SU-DHL-6 (cell line): ENCODE measurements at regions not wholly inside any gene's neighbourhood (a gene's known extent, or its start where the extent isn't known, plus 50 kb on each side); places are given as distances from the start of the nearest gene placed in this dataset.

Experiments
- H2AFZ ChIP-seq: fragments of 200-600 bp; sonication (generic); 2 replicates; pipeline ENCODE4 v1.6.1; 2014; ENCODE audit warnings: low read depth, mild to moderate bottlenecking, moderate library complexity, mixed read lengths, antibody characterized with exemption, low read length; ENCODE audit not compliant: severe bottlenecking
- H3F3A ChIP-seq: fragments of 200-600 bp; shearing (Covaris generic); 2 replicates; pipeline ENCODE4 v1.6.0; 2016; ENCODE audit warnings: antibody characterized with exemption, mild to moderate bottlenecking; ENCODE audit not compliant: insufficient read depth
- H3K27ac ChIP-seq: fragments of 200-600 bp; sonication (generic); 2 replicates; pipeline ENCODE4 v1.5.1; 2016; ENCODE audit warnings: low read depth, mild to moderate bottlenecking, low read length, moderate library complexity, mixed read lengths
- H3K27me3 ChIP-seq: fragments of 200-600 bp; sonication (generic), shearing (Covaris generic); 2 replicates; pipeline ENCODE4 v1.6.0; 2014; ENCODE audit warnings: mild to moderate bottlenecking, low read length
- H3K36me3 ChIP-seq: fragments of 200-600 bp; sonication (generic); 2 replicates; pipeline ENCODE4 v1.6.1; 2014; ENCODE audit warnings: mild to moderate bottlenecking, low read length, mixed read lengths
- H3K4me2 ChIP-seq: fragments of 300-600, 200-600 bp; shearing (Covaris generic), sonication (generic); 2 replicates; pipeline ENCODE4 v1.6.0; 2014; ENCODE audit warnings: low read length, low read depth, mild to moderate bottlenecking; ENCODE audit not compliant: poor library complexity, severe bottlenecking
- H3K4me3 ChIP-seq: fragments of 200-600 bp; sonication (generic); 2 replicates; pipeline ENCODE4 v1.5.1; 2014; ENCODE audit warnings: antibody characterized with exemption, low read length, mild to moderate bottlenecking, mixed read lengths; ENCODE audit not compliant: insufficient read depth, poor library complexity, severe bottlenecking
- H3K79me2 ChIP-seq: fragments of 200-600 bp; sonication (generic); 2 replicates; pipeline ENCODE4 v1.6.1; 2014; ENCODE audit warnings: mild to moderate bottlenecking, low read length, moderate library complexity; ENCODE audit not compliant: insufficient read depth
- H3K9ac ChIP-seq: fragments of 200-600 bp; sonication (generic); 2 replicates; pipeline ENCODE4 v1.7.0; 2014; ENCODE audit warnings: mild to moderate bottlenecking, low read length
- H3K9me2 ChIP-seq: fragments of 200-600 bp; sonication (generic); replicated peaks from 2 replicates; pipeline ENCODE4 v1.6.1; 2014; ENCODE audit warnings: low read length; ENCODE audit not compliant: insufficient read depth
- H3K9me3 ChIP-seq: fragments of 200-600 bp; sonication (generic); 2 replicates; pipeline ENCODE4 v1.6.1; 2014; ENCODE audit warnings: low read length, mixed read lengths; ENCODE audit not compliant: insufficient read depth
- H4K20me1 ChIP-seq: fragments of 200-600 bp; sonication (generic); 2 replicates; pipeline ENCODE4 v1.6.1; 2014; ENCODE audit warnings: low read depth, mild to moderate bottlenecking, antibody characterized with exemption, low read length, moderate library complexity, mixed read lengths
- EZH2phosphoT487 ChIP-seq: fragments of 200-600 bp; sonication (generic), shearing (Covaris generic); conservative IDR thresholded peaks from 2 replicates; pipeline ENCODE4 v1.6.1; 2018; ENCODE audit warnings: mild to moderate bottlenecking, antibody characterized with exemption, low read length, moderate library complexity, mixed read lengths
- TF ChIP-seq, protein P1 (sequence below): fragments of 200-600 bp; sonication (generic); IDR thresholded peaks from one replicate; pipeline ENCODE4 v1.5.1; 2017; ENCODE audit warnings: antibody characterized with exemption, mild to moderate bottlenecking, low read length, moderate library complexity; ENCODE audit not compliant: insufficient read depth, poor library complexity, severe bottlenecking

DNA sequence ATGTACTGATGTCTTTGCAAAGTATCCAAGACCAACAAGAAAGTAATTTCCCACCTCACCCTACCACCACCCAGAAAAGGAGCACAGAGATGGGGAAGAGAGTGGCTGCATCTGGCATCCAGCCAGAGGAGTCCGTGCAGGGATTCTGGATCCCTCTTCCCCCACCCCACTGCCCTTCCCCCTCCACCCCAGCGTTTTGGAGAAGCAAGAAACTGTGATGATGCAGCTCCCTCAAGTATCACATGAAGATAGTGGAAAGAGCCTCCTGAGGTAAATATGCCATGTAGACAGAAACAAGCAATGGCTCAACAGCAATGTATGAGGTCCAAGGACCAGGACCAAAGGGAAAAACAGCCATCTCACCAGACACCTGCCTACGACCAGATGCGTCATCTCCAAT lies 153.8 kb downstream of the DEPDC1B start:
- no peak overlapping the region for H3K27ac ChIP-seq
- no peaks in the 10 kb centered on the region for H3K27me3 ChIP-seq

DNA sequence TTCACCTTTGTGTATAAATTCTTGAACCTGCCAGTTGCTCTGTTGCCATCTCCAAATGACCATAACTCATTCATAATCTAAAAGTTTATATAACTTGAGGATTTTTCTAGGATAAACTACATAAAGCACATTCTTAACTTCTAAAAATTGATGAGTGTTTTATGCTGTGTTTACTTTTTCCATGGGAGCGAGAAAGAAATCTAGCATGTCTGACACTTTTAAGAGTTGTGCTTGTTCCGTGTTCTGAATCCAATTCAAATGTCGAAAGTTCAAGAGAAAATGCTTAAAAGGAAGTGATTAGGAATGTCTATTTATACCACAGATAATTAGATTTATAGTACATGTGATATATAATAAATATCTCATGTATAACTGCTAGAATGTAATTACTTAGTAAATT lies 154.4 kb downstream of the DEPDC1B start:
- Histone ChIP-seq H3K4me2 (no peak overlapping the region), H3K36me3 (no peaks in the 10 kb centered on the region), H3K9me2 (no peaks in the 10 kb centered on the region), H2AFZ (no peak overlapping the region), H3K27me3 (no peaks in the 10 kb centered on the region), H3F3A (peaks cover 7% of the 10 kb centered on the region; the same call in 1 of the 2 replicates), H3K9ac (no peak overlapping the region), H3K79me2 (no peaks in the 10 kb centered on the region), H3K9me3 (no peaks in the 10 kb centered on the region), H3K4me3 (no peak overlapping the region), H3K27ac (no peak overlapping the region), H4K20me1 (no peaks in the 10 kb centered on the region)
- TF ChIP-seq, protein P1, sequence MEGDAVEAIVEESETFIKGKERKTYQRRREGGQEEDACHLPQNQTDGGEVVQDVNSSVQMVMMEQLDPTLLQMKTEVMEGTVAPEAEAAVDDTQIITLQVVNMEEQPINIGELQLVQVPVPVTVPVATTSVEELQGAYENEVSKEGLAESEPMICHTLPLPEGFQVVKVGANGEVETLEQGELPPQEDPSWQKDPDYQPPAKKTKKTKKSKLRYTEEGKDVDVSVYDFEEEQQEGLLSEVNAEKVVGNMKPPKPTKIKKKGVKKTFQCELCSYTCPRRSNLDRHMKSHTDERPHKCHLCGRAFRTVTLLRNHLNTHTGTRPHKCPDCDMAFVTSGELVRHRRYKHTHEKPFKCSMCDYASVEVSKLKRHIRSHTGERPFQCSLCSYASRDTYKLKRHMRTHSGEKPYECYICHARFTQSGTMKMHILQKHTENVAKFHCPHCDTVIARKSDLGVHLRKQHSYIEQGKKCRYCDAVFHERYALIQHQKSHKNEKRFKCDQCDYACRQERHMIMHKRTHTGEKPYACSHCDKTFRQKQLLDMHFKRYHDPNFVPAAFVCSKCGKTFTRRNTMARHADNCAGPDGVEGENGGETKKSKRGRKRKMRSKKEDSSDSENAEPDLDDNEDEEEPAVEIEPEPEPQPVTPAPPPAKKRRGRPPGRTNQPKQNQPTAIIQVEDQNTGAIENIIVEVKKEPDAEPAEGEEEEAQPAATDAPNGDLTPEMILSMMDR = no peak
- no peak for TF ChIP-seq EZH2phosphoT487

More for the DNA sequence above, 153.8 kb downstream of the DEPDC1B start:
- no peak for TF ChIP-seq EZH2phosphoT487
- TF ChIP-seq, protein P1 = no peak
- Histone ChIP-seq H3F3A (peaks cover 6% of the 10 kb centered on the region; the same call in 1 of the 2 replicates), H3K4me2 (no peak overlapping the region), H4K20me1 (no peaks in the 10 kb centered on the region), H3K4me3 (no peak overlapping the region), H3K9me3 (no peaks in the 10 kb centered on the region), H3K36me3 (no peaks in the 10 kb centered on the region), H3K9me2 (no peaks in the 10 kb centered on the region), H3K79me2 (no peaks in the 10 kb centered on the region), H3K9ac (no peak overlapping the region), H2AFZ (no peak overlapping the region)

DNA sequence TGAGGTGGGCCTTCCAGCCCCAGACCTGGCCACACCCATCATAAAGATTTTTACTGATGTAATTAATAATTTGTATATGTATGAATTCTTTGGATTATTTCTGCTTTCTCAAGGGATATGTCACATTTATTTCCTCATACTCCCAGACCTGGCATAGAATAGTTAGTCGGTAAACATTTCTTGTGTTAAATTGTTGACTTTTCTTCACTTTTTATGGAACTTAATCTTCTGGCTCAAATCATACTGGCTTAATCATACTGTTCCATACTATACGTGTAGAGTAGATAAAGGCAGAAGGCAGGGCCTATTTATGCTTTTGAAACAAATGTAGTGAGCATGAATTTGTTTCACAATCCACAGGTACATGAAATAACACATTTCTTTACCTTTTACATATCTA lies 155.8 kb downstream of the DEPDC1B start:
- no peak for TF ChIP-seq EZH2phosphoT487
- TF ChIP-seq, protein P1 = no peak
- Histone ChIP-seq H3K27ac (no peak overlapping the region), H3K36me3 (no peaks in the 10 kb centered on the region), H3K79me2 (no peaks in the 10 kb centered on the region), H3K9me3 (no peaks in the 10 kb centered on the region), H3K4me3 (no peak overlapping the region), H3F3A (peaks cover 7% of the 10 kb centered on the region; the same call in 1 of the 2 replicates), H3K9ac (no peak overlapping the region), H4K20me1 (no peaks in the 10 kb centered on the region), H3K4me2 (no peak overlapping the region), H2AFZ (no peak overlapping the region), H3K27me3 (no peaks in the 10 kb centered on the region), H3K9me2 (no peaks in the 10 kb centered on the region)
